ENCODE measurements at regions not wholly inside any gene's neighbourhood (a gene's known extent, or its start where the extent isn't known, plus 50 kb on each side); places are given as distances from the start of the nearest gene placed in this dataset.

DNA sequence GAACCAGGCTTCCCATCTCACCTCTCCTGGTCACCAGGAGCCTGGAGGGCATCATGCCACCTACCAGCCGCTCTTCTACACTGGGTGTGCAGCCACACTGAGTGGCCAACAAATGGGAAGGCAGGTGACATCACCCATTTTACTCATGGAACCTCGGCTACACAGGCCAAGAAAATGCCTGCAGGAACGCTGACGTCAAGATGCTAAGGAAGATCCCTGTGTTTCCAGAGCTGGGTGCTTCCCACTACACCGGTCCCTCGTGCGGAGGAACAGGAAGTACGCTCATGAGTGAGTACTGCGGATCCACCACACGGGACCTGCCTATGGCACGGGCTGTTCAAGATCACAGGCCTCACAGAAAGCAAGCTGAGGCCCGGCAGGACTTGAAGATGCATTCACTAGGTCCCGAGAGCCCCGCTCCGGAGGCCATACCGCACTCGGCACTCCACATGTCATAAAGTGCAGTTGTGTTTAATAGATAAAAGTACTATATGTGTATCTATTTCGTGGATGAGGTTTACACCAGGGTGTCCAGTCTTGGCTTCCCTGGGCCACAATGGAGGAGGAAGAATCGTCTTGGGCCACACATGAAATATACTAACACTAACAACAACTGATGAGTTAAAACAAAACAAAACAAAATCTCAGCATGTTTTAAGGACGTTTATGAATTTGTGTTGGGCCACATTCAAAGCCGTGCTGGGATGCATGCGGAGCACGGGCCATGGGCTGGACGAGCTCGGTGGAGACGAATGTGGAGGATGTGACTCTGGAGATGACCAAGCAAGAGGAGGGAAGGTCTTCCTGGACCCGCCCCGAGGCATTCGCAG is 257.9 kb downstream of the THBS2 start:
- TF ChIP-seq CTCF (IDR thresholded peaks at IDR 0.05) (no peak), POLR2A (IDR thresholded peaks at IDR 0.05) (no peak), EP300 (IDR thresholded peaks at IDR 0.05) (no peak)

Data from tibial nerve (tissue), 4 donors.